Neural cell (in vitro differentiated cells): ENCODE measurements at regions not wholly inside any gene's neighbourhood (a gene's known extent, or its start where the extent isn't known, plus 50 kb on each side); places are given as distances from the start of the nearest gene placed in this dataset.

Experiments used
- EZH2 ChIP-seq: fragments of 200-600, 300-800 bp; shearing (Covaris generic), sonication (generic); IDR thresholded peaks from 2 replicates; pipeline ENCODE4 v1.6.1; 2014; ENCODE audit warnings: antibody characterized with exemption, low read length, borderline replicate concordance, mild to moderate bottlenecking; ENCODE audit not compliant: insufficient read depth, poor library complexity, severe bottlenecking
- MXI1 ChIP-seq: fragments of 450-650 bp; conservative IDR thresholded peaks from 2 replicates; pipeline ENCODE4 v1.6.1; 2014; ENCODE audit warnings: antibody characterized with exemption, mild to moderate bottlenecking; ENCODE audit not compliant: poor library complexity, severe bottlenecking
- POLR2AphosphoS5 ChIP-seq: IDR thresholded peaks from 2 replicates; pipeline ENCODE4 v1.6.1; 2012
- TF ChIP-seq, protein P1 (sequence below): fragments of 450-650 bp; IDR thresholded peaks from 2 replicates; pipeline ENCODE4 v1.5.1; 2014; ENCODE audit warnings: antibody characterized with exemption, mild to moderate bottlenecking, moderate library complexity; ENCODE audit not compliant: poor library complexity, severe bottlenecking

DNA sequence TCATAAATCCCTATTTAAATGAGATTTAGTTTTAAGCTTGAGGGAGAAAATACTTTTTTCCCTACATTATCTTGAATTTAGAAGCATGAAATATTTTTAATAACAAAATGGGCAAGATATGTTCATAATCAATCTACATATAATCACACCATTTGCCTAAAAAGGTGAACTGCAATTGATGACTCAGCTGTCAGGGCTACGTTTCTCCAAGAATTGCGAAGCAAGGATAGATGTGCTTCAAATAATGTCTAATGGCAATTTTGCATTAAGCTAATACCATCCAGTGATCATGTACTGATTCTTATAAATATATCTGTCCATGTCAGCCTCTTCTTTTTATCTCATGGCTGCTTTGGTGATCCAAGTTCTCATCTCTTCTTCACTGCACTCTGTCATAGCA is 404.4 kb downstream of the MAN2A1 start:
- TF ChIP-seq POLR2AphosphoS5 (no peak), EZH2 (no peak), MXI1 (no peak)
- TF ChIP-seq, protein P1, sequence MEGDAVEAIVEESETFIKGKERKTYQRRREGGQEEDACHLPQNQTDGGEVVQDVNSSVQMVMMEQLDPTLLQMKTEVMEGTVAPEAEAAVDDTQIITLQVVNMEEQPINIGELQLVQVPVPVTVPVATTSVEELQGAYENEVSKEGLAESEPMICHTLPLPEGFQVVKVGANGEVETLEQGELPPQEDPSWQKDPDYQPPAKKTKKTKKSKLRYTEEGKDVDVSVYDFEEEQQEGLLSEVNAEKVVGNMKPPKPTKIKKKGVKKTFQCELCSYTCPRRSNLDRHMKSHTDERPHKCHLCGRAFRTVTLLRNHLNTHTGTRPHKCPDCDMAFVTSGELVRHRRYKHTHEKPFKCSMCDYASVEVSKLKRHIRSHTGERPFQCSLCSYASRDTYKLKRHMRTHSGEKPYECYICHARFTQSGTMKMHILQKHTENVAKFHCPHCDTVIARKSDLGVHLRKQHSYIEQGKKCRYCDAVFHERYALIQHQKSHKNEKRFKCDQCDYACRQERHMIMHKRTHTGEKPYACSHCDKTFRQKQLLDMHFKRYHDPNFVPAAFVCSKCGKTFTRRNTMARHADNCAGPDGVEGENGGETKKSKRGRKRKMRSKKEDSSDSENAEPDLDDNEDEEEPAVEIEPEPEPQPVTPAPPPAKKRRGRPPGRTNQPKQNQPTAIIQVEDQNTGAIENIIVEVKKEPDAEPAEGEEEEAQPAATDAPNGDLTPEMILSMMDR, result no peak
